Gastrocnemius medialis (tissue), 4 donors: ENCODE measurements at regions not wholly inside any gene's neighbourhood (a gene's known extent, or its start where the extent isn't known, plus 50 kb on each side); places are given as distances from the start of the nearest gene placed in this dataset.

Experiments used
- ATAC-seq, 2 donors: fragments of 150-250 bp; one replicate each; pipeline ENCODE4 v1.9.1; 2016
- DNase-seq, 2 donors: peaks; one replicate each; pipeline ENCODE4 v3.0.0-alpha.2; 2019
- H3K27ac ChIP-seq, 4 donors: fragments of 200-600 bp; sonication (generic); 1 replicate in 1 of 4; 2 replicates in 3 of 4; pipeline ENCODE4 v1.5.1; 2016 to 2018; ENCODE audit warnings: mild to moderate bottlenecking in 2 of 4, moderate library complexity in 1 of 4
- H3K27me3 ChIP-seq, 3 donors: fragments of 200-600 bp; sonication (generic) in 2 of 3; 1 replicate in 1 of 3; 2 replicates in 2 of 3; pipeline versions ENCODE4 v1.5.1 to v1.6.0; 2016 to 2019; ENCODE audit warnings: mild to moderate bottlenecking in 1 of 3, moderate library complexity in 1 of 3
- H3K36me3 ChIP-seq, 2 donors: fragments of 200-600 bp; sonication (generic) in 1 of 2; one replicate each; pipeline ENCODE4 v1.5.1; 2017 to 2018
- H3K4me1 ChIP-seq, 2 donors: fragments of 200-600 bp; sonication (generic) in 1 of 2; one replicate each; pipeline ENCODE4 v1.5.1; 2016 to 2017; ENCODE audit warnings: mild to moderate bottlenecking in 2 of 2
- H3K4me3 ChIP-seq, 4 donors: fragments of 200-600 bp; sonication (generic) in 3 of 4; 1 replicate in 1 of 4; 2 replicates in 3 of 4; pipeline ENCODE4 v1.5.1; 2016 to 2019; ENCODE audit warnings: mild to moderate bottlenecking in 2 of 4
- H3K9me3 ChIP-seq, 3 donors: fragments of 200-600 bp; sonication (generic) in 2 of 3; 1 replicate in 1 of 3; 2 replicates in 2 of 3; pipeline ENCODE4 v1.5.1; 2016 to 2019
- POLR2A ChIP-seq, 2 donors: fragments of 450-650 bp; IDR thresholded peaks; one replicate each; pipeline ENCODE4 v1.6.1; 2017; ENCODE audit warnings: antibody characterized with exemption in 2 of 2, mild to moderate bottlenecking in 2 of 2, moderate library complexity in 2 of 2
- in situ Hi-C, 4 donors: fragments of 200-750 bp; cut with MboI; loops; one replicate each; pipeline versions ENCODE4 v1.15.0 to v1.8.0; 2017; ENCODE audit warnings: low sequenced_read_pairs in 4 of 4
- intact Hi-C: fragments of 100-400 bp; cut with DNase I; formaldehyde crosslinking; loops from one replicate; pipeline ENCODE4 v1.15.1; 2023; ENCODE audit warnings: low total_unique reads
- TF ChIP-seq, protein P1 (sequence below), 5 experiments: fragments of 450-650 bp in 3 of 5; fragments of 200-600 bp in 2 of 5; sonication (generic) in 2 of 5; IDR thresholded peaks in 4 of 5; conservative IDR thresholded peaks in 1 of 5; 1 replicate in 4 of 5; 2 replicates in 1 of 5; pipeline ENCODE4 v1.5.1; 2016 to 2019; ENCODE audit warnings: antibody characterized with exemption in 5 of 5, mild to moderate bottlenecking in 3 of 5, moderate library complexity in 3 of 5

DNA sequence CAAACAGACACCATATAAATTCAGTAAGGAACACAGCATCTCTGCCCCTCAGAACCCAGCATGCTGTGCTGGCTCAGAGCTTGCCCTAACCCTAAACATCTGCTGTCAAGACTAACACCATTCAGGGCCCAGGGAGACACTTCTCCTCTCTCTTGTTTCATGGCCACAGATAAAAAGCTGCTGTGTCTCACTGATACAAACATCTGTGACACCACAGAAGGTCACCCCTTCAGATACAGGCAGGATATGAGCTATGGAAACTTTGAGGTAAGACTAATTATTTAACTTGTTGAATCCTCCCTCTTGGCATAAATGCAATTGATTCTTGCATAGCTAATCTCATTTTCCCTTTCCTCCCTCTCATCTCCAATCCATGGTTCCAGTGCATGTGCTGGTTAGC, 61.6 kb upstream of the GPR12 start:
- no peak overlapping the region for H3K4me3 ChIP-seq
- intact Hi-C loops (no loop called here), in situ Hi-C loops (no loop called here)
- no peak for DNase-seq
- no peaks in the 10 kb centered on the region for H3K36me3 ChIP-seq
- H3K4me1 ChIP-seq: no peaks in the 10 kb centered on the region
- ATAC-seq: no peak
- H3K9me3 ChIP-seq: no peaks in the 10 kb centered on the region
- no peak overlapping the region for H3K27ac ChIP-seq
- TF ChIP-seq, protein P1, sequence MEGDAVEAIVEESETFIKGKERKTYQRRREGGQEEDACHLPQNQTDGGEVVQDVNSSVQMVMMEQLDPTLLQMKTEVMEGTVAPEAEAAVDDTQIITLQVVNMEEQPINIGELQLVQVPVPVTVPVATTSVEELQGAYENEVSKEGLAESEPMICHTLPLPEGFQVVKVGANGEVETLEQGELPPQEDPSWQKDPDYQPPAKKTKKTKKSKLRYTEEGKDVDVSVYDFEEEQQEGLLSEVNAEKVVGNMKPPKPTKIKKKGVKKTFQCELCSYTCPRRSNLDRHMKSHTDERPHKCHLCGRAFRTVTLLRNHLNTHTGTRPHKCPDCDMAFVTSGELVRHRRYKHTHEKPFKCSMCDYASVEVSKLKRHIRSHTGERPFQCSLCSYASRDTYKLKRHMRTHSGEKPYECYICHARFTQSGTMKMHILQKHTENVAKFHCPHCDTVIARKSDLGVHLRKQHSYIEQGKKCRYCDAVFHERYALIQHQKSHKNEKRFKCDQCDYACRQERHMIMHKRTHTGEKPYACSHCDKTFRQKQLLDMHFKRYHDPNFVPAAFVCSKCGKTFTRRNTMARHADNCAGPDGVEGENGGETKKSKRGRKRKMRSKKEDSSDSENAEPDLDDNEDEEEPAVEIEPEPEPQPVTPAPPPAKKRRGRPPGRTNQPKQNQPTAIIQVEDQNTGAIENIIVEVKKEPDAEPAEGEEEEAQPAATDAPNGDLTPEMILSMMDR (IDR thresholded peaks at IDR 0.05 in 4 of 5, conservative IDR thresholded peaks at IDR 0.05 in 1 of 5): no peak
- TF ChIP-seq POLR2A (IDR thresholded peaks at IDR 0.05): no peak
- H3K27me3 ChIP-seq: no peaks in the 10 kb centered on the region

DNA sequence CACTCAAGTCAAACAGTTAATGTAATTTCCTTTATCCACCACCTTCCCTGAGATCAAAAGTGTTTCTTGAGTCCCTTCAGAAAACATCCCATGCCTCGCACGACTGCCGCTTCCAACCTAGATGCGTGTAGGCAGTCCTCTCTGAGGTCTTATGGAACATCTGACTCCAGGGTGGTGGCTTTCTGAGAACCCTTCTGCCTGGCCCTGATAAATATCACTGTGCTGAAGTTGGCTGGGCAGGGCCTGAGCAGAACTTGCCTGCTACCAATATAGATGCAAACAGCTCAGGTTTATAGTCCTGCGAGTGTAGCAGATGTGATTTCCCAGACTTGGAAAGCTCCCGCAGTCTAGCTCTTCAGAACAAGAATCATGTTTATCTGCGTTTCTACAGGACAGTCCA, 61.1 kb upstream of the GPR12 start:
- no peaks in the 10 kb centered on the region for H3K4me1 ChIP-seq
- TF ChIP-seq, protein P1 (IDR thresholded peaks at IDR 0.05 in 4 of 5, conservative IDR thresholded peaks at IDR 0.05 in 1 of 5): no peak
- no peak for TF ChIP-seq POLR2A (IDR thresholded peaks at IDR 0.05)
- ATAC-seq (no peak), DNase-seq (no peak)
- no peak overlapping the region for H3K4me3 ChIP-seq
- no peaks in the 10 kb centered on the region for H3K9me3 ChIP-seq
- intact Hi-C loops: no loop called here
- H3K27ac ChIP-seq: no peak overlapping the region
- H3K27me3 ChIP-seq: no peaks in the 10 kb centered on the region
- in situ Hi-C loops: no loop called here
- no peaks in the 10 kb centered on the region for H3K36me3 ChIP-seq

DNA sequence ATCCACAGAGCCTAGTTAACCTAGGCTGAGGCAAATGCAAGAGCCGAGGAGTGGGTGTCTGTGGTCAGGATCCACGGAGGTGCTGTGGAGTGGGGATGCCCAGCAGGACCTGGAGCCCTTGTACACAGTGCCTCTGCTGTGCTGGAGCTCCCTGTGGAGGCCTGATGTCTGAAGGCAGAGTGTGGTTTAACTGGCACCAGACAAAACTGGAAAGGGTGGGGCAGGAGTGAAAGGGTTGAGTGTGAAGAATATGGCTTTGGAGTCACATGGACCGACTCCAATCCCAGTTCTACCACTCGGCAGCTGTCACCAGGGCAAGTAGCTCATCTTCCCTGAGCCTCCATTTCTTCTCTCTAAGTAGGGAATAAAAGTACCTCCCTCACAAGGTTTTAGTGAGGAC, 60.3 kb upstream of the GPR12 start:
- no peak for ATAC-seq
- H3K4me3 ChIP-seq: no peak overlapping the region
- H3K9me3 ChIP-seq: no peaks in the 10 kb centered on the region
- H3K36me3 ChIP-seq: no peaks in the 10 kb centered on the region
- no peak for DNase-seq
- TF ChIP-seq POLR2A (IDR thresholded peaks at IDR 0.05): no peak
- TF ChIP-seq, protein P1 (IDR thresholded peaks at IDR 0.05 in 4 of 5, conservative IDR thresholded peaks at IDR 0.05 in 1 of 5): no peak
- H3K27ac ChIP-seq: no peak overlapping the region
- in situ Hi-C loops: no loop called here
- H3K4me1 ChIP-seq: no peaks in the 10 kb centered on the region
- intact Hi-C loops: no loop called here
- H3K27me3 ChIP-seq: no peaks in the 10 kb centered on the region

DNA sequence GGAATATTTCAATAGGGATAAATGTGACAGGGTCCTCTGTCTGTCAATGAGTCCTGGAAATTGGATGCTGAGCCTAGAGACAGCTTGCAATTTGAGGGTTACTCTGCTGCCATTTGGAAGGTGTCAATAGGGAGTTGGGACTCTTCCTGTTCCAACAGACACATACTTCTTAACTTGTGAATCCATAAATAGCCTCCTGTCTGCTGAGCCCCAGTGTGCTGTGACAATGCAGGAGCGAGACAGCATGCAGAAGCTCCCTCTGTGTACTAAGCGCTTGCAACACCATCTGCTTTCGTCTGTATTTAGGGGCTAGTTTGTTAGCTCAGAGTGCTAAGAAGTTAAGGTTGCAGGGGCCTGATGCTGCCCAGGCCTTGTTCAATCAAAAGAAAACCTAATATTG, 58.5 kb upstream of the GPR12 start:
- DNase-seq (no peak), ATAC-seq (no peak)
- Histone ChIP-seq H3K4me3 (no peak overlapping the region), H3K27me3 (no peaks in the 10 kb centered on the region), H3K9me3 (no peaks in the 10 kb centered on the region), H3K27ac (no peak overlapping the region), H3K36me3 (no peaks in the 10 kb centered on the region), H3K4me1 (no peaks in the 10 kb centered on the region)
- intact Hi-C loops (no loop called here), in situ Hi-C loops (no loop called here)
- TF ChIP-seq, protein P1 (IDR thresholded peaks at IDR 0.05 in 4 of 5, conservative IDR thresholded peaks at IDR 0.05 in 1 of 5): no peak
- no peak for TF ChIP-seq POLR2A (IDR thresholded peaks at IDR 0.05)

DNA sequence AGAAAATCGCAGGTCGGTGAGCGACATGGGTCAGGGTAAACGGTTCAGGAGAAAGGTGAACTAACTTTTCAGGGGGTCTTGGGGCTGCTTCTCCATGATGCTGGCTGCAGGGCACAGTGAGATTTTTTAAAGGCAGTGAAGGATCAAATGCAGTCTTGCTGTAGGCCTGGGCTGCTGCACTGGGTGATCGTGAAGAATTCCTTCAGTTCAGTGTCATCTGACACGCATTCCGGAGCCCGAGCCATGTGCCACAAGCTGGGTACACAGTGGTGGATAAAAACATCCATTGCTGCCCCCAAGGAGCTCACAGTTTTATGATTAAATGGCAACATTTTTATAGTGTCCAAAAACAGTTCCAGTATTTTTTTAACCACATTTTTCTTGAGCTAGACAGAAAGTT, 56.3 kb upstream of the GPR12 start:
- in situ Hi-C loops: no loop called here
- ATAC-seq (no peak), DNase-seq (no peak)
- no peak overlapping the region for H3K27ac ChIP-seq
- intact Hi-C loops: no loop called here
- TF ChIP-seq POLR2A (IDR thresholded peaks at IDR 0.05): no peak
- TF ChIP-seq, protein P1 (IDR thresholded peaks at IDR 0.05 in 4 of 5, conservative IDR thresholded peaks at IDR 0.05 in 1 of 5): no peak
- H3K27me3 ChIP-seq: no peaks in the 10 kb centered on the region
- no peaks in the 10 kb centered on the region for H3K36me3 ChIP-seq
- H3K4me3 ChIP-seq: no peak overlapping the region
- H3K9me3 ChIP-seq: no peaks in the 10 kb centered on the region
- no peaks in the 10 kb centered on the region for H3K4me1 ChIP-seq
